Testis (tissue), 2 donors: ENCODE measurements at regions not wholly inside any gene's neighbourhood (a gene's known extent, or its start where the extent isn't known, plus 50 kb on each side); places are given as distances from the start of the nearest gene placed in this dataset.
A peak's percentile ranks its signal among the peaks of the same experiment; 100 is the strongest.

Source experiments
- DNase-seq: peaks from one replicate; pipeline ENCODE4 v3.0.0-alpha.2; 2019
- H3K27ac ChIP-seq, 2 donors: fragments of 200-600 bp; sonication (generic); one replicate each; pipeline ENCODE4 v1.5.1; 2019
- H3K27me3 ChIP-seq: fragments of 200-600 bp; sonication (generic); one replicate; pipeline ENCODE4 v1.5.1; 2019
- H3K36me3 ChIP-seq: fragments of 200-600 bp; sonication (generic); one replicate; pipeline ENCODE4 v1.5.1; 2017; ENCODE audit warnings: low read depth; ENCODE audit errors: missing control alignments
- H3K4me1 ChIP-seq: fragments of 200-600 bp; sonication (generic); one replicate; pipeline ENCODE4 v1.5.1; 2019
- H3K4me3 ChIP-seq, 2 donors: fragments of 200-600 bp; sonication (generic); one replicate each; pipeline ENCODE4 v1.5.1; 2017 to 2019
- H3K9me3 ChIP-seq: fragments of 200-600 bp; sonication (generic); one replicate; pipeline ENCODE4 v1.5.1; 2017
- POLR2A ChIP-seq: fragments of 450-650 bp; IDR thresholded peaks from one replicate; pipeline ENCODE4 v1.6.1; 2017; ENCODE audit warnings: antibody characterized with exemption, mild to moderate bottlenecking, moderate library complexity
- WGBS, 2 donors: methylation state at CpG; one replicate each; pipeline ENCODE4 v1.1.5; 2018; 5-methylcytosine and 5-hydroxymethylcytosine counted together
- intact Hi-C: fragments of 100-400 bp; cut with DNase I; formaldehyde crosslinking; loops from one replicate; pipeline ENCODE4 v1.15.1; 2023; ENCODE audit warnings: low total_unique reads
- TF ChIP-seq, protein P1 (sequence below), 3 experiments: fragments of 450-650 bp in 2 of 3; fragments of 200-600 bp in 1 of 3; sonication (generic) in 1 of 3; IDR thresholded peaks; one replicate each; pipeline ENCODE4 v1.5.1; 2016 to 2019; ENCODE audit warnings: antibody characterized with exemption in 3 of 3, mild to moderate bottlenecking in 2 of 3, moderate library complexity in 1 of 3

- no peaks in the 10 kb centered on the region for H3K4me1 ChIP-seq
- DNase-seq = no peak
- H3K36me3 ChIP-seq = no peaks in the 10 kb centered on the region
- 73 to 78% methylated on average over 20 to 23 of the region's 23 CpGs for WGBS, 2 donors
- H3K27ac ChIP-seq = no peak overlapping the region
- intact Hi-C loops = no loop called here
- no peak overlapping the region for H3K4me3 ChIP-seq
- no peak for TF ChIP-seq POLR2A
- TF ChIP-seq, protein P1, sequence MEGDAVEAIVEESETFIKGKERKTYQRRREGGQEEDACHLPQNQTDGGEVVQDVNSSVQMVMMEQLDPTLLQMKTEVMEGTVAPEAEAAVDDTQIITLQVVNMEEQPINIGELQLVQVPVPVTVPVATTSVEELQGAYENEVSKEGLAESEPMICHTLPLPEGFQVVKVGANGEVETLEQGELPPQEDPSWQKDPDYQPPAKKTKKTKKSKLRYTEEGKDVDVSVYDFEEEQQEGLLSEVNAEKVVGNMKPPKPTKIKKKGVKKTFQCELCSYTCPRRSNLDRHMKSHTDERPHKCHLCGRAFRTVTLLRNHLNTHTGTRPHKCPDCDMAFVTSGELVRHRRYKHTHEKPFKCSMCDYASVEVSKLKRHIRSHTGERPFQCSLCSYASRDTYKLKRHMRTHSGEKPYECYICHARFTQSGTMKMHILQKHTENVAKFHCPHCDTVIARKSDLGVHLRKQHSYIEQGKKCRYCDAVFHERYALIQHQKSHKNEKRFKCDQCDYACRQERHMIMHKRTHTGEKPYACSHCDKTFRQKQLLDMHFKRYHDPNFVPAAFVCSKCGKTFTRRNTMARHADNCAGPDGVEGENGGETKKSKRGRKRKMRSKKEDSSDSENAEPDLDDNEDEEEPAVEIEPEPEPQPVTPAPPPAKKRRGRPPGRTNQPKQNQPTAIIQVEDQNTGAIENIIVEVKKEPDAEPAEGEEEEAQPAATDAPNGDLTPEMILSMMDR (IDR thresholded peaks at IDR 0.05) = no peak
- no peaks in the 10 kb centered on the region for H3K9me3 ChIP-seq
- H3K27me3 ChIP-seq = no peaks in the 10 kb centered on the region
Observed at GRCh38 chr4:8690216-8691150, 97.9 kb downstream of the CPZ start.

DNA sequence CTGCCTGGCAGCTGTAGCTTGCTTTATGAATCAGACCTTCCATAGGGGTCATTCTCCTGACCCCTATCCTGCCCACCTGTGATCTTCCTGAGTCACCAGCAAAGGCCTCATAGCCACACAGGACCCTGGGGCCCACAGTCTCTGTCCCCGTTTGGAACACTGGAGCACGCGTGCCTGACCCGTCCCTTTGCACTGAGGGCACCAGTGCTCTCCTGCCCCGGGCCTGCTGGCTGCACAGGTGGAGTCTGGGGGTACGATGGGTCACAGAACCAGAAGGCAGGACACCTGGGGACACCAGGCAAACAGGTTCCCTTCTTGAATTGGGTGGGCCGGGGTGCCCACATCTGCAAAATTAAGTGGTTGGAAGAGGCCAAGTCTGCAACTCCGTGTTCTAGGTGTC is 97.2 kb downstream of the CPZ start:
- H3K27me3 ChIP-seq = no peaks in the 10 kb centered on the region
- no peak overlapping the region for H3K27ac ChIP-seq
- H3K36me3 ChIP-seq = no peaks in the 10 kb centered on the region
- intact Hi-C loops = no loop called here
- no peak overlapping the region for H3K4me3 ChIP-seq
- no peak for DNase-seq
- no peaks in the 10 kb centered on the region for H3K9me3 ChIP-seq
- WGBS, 2 donors = 82 to 88% methylated on average over 8 of the region's 8 CpGs
- no peaks in the 10 kb centered on the region for H3K4me1 ChIP-seq
- TF ChIP-seq, protein P1 (IDR thresholded peaks at IDR 0.05) = no peak
- TF ChIP-seq POLR2A = no peak

GRCh38 chr4:8688908-8689445 is 96.4 kb downstream of the CPZ start:
- no peaks in the 10 kb centered on the region for H3K9me3 ChIP-seq
- TF ChIP-seq POLR2A = no peak
- TF ChIP-seq, protein P1 (IDR thresholded peaks at IDR 0.05) = no peak
- no peaks in the 10 kb centered on the region for H3K36me3 ChIP-seq
- H3K27me3 ChIP-seq = no peaks in the 10 kb centered on the region
- no peak overlapping the region for H3K27ac ChIP-seq
- intact Hi-C loops = no loop called here
- DNase-seq = no peak
- 61 to 69% methylated on average over 19 of the region's 19 CpGs for WGBS, 2 donors
- H3K4me1 ChIP-seq = no peaks in the 10 kb centered on the region
- no peak overlapping the region for H3K4me3 ChIP-seq

GRCh38 chr4:8688041-8688907 is 95.7 kb downstream of the CPZ start:
- Histone ChIP-seq H3K27me3 (no peaks in the 10 kb centered on the region), H3K36me3 (no peaks in the 10 kb centered on the region), H3K27ac (no peak overlapping the region), H3K9me3 (no peaks in the 10 kb centered on the region), H3K4me3 (peak overlapping the region in 1 of 2 donors; percentile 11), H3K4me1 (no peaks in the 10 kb centered on the region)
- TF ChIP-seq, protein P1 (IDR thresholded peaks at IDR 0.05) = peak; percentile 7 to 67 (median 52)
- TF ChIP-seq POLR2A = no peak
- intact Hi-C loops = no loop called here
- 8 to 12% methylated on average over 24 to 41 of the region's 41 CpGs for WGBS, 2 donors
- peak; percentile 71 for DNase-seq
